GOT3 (cell line): ENCODE measurements at regions not wholly inside any gene's neighbourhood (a gene's known extent, or its start where the extent isn't known, plus 50 kb on each side); places are given as distances from the start of the nearest gene placed in this dataset.
"Not testable (repeated sequence)": the region's sequence is repeated elsewhere in the genome, so short reads cannot be mapped to it uniquely, and the experiment has no call there.

Source experiments
- DNase-seq: peaks from one replicate; lab custom pipeline; 2025; ENCODE audit warnings: mixed read lengths; lab: John Stamatoyannopoulos, UW

DNA sequence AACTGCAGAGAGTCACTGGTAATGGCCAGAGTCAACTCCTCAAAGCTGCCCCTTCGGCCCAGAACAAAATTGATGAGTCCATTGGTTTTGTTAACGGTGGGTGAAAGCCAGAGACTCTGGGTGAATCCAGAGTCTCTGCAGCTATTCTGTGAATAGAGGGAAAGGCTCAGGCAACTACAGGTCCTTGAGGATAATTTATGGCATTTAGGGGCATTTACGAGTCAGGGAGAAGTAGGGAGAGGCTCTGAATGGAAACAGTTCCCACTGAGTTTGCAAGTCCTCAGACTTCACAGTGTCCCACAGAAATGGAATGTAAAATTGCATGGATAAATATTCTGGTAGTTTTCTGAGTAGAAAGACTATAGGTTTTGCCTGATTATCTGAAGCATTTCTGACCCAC, 257.8 kb downstream of the SEC61B start:
- no peak for DNase-seq

DNA sequence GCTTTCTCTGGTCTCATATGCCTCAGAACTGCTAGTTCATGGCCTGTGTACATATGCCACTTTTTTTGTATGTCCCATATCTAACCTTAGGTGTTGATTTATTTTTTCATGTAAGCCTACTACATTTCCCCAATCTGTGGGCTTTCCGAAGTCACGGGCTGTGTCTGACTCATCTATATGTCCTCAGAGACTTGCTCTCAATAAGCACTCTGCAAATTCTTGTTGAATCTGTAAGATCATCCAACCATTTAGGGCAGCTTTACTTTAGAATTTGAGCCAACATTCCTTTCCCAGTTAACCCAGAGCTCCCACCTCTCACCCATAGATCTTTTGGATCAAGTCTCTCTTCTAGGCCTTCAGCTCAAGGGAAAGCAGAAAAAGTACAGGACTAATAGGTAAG, 263.4 kb downstream of the SEC61B start:
- no peak for DNase-seq

DNA sequence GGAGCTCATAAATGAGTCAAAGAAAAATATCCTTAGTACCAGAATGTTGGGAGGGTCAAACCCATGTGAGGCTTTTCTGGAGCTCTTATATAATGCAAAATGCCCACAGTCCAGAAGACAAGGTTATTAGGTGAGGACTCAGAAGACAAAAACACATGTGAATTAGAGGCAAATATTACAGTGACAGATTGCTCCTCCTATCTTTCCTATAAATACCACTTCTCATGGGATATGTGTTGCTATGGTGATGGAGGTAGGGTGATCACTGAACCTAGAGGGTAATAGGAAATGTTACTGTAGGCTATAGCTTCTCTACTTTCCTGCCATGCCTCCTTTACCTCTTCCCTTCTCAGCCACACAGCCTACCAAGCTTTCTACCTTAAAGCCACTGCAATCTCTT, 264.6 kb downstream of the SEC61B start:
- no peak for DNase-seq

DNA sequence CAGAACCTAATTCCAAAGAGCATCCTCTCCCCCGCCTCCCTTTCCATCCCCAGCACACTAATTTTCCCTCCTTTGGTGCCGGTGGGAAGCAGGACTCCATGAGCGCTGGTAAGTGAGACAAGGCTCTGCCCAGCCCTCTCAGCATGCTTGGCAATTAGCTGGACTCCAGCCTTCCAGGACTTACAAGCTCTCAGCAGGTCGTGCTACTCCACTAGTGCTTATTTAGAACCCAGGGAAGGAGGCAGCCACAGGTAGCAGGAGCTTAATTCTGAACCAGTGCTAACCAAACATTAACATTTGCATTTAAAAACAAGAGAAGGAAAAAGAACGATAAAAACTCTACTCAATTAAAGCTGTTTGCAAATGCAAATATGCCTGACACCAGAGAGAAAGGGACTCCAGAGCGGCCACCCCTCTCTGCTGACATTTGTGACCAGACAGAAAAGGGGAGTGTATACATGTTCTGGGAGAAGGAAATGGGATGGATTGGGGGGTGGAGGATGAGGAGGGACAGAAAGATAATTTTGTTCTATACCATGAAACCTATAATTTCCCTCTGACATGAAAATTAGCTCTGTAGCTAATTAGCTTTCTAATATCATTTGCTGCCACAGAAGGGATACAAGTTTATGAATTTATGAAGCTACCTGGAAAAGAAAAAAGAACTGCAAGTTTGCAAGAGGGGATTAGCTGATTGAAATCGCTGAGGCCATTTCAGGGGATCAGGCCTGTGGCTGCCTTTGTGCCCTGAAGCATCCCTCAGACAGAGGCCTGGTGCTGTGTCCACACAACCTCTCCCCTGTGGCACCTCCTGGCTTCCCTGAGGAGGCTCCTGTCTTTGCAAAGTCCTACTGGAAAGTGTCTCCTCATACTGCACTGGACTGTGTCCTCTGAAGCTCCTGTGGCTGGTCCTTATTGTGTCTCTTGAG, 266.3 kb downstream of the SEC61B start:
- no peak for DNase-seq

GRCh38 chr9:99489060-99489413, 267.0 kb downstream of the SEC61B start:
- DNase-seq: no peak

- DNase-seq: no peak
Observed at GRCh38 chr9:99490729-99491128, 268.6 kb downstream of the SEC61B start.

DNA sequence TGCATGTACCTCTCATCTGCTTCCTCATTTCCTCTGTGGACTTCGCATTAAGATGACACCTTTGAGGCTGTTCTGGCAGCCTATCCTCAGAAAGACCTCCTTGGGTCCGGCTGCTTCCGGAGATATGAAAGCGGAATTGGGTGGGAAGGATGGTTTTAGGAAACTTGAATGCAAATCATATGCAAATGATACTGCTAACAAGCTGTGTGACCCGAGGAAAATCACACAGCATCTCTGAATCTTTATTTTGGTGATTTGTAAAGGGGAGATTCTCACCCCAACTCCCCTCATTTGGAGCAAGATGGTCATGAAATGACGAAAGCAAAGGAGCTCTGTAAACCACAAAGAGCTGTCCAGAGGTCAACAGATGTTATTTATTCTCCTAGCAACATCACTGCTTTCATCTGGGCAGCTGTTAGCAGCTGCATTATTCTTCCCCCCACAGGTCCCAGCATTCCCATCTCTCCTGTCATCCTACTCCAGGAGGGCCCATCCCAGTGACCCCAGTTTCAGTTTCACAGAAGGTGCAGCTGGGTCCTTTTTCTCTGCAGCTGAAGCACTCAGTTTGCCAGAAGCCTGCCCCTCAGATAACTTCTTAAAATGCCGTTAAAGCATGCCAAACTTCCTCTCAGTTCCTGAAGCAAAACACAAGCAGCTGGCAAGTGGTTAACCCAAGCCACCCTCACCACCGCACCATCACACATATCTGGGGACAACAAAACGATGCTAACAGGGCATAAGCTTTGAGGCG, 269.5 kb downstream of the SEC61B start:
- DNase-seq: no peak

DNA sequence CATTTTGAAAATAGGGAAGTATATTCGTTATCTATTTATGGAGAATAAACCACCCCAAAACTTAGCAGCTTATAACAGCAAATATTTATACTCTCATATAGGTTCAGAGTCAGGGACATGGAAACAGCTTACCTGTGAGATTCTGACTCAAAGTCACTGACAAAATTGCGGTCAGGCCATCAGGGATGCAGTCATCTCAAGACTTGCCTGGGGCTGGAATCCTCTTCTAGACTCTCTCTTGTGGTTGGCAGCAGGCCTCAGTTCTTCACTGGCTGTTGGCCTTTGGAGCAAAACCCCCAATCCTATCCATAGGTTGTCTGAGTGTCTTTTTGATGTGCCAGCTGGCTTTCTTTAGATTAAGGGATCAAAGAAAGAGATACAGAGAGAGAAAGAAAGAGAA, 275.6 kb downstream of the SEC61B start:
- no peak for DNase-seq

- not testable (repeated sequence) for DNase-seq
Observed at GRCh38 chr9:99498979-99499378, 276.9 kb downstream of the SEC61B start.

DNA sequence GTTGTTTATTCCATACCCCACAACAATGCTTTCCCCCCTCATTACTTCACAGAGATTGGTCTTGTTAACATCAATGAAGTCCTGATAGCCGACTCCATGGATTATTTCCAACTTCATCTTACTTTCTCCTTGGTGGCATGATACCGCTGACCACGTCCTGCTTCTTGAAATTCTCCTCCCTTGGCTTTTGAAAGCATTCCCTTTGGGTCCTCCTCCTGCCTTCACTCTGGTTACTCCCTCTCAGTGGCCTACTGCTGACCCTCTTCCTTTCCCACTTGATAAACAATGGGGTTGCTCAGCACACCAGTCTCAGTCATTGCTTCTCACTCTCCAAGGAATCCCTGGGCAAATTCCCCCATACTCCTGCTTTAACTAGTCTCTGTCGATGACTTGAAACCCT, 283.9 kb downstream of the SEC61B start:
- DNase-seq: no peak

DNA sequence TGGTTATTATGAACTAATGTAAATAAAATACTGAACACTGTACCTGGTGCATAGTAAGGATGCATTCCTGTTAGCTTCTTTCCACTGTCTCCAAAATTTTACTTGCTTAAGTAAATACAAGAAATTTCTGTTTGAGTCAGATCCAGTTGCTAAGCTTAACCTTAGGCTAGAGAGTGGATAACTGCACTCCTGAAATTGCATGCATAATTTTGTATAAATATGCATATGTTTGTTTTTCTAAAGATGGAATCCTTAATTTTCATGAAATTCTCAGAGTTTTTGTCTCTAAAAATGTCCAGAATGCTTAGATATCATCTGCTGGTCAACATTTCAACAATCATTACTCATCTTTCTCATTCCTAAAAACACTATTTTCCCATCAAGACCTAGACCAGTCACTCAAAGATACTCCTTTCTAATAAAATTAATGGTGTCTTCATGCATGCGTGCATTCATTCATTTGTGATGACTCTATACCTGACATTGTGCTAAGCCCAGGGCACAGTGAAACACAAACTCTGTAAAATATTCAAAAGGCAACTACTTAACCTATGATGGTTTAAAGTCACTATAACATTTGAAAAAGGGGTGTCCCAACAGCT, 284.8 kb downstream of the SEC61B start:
- no peak for DNase-seq

- DNase-seq: no peak
Observed at GRCh38 chr9:99509065-99509745, 287.1 kb downstream of the SEC61B start.

GRCh38 chr9:99509900-99510535, 287.9 kb downstream of the SEC61B start:
- DNase-seq: no peak

GRCh38 chr9:99511723-99512122, 289.6 kb downstream of the SEC61B start:
- no peak for DNase-seq

DNA sequence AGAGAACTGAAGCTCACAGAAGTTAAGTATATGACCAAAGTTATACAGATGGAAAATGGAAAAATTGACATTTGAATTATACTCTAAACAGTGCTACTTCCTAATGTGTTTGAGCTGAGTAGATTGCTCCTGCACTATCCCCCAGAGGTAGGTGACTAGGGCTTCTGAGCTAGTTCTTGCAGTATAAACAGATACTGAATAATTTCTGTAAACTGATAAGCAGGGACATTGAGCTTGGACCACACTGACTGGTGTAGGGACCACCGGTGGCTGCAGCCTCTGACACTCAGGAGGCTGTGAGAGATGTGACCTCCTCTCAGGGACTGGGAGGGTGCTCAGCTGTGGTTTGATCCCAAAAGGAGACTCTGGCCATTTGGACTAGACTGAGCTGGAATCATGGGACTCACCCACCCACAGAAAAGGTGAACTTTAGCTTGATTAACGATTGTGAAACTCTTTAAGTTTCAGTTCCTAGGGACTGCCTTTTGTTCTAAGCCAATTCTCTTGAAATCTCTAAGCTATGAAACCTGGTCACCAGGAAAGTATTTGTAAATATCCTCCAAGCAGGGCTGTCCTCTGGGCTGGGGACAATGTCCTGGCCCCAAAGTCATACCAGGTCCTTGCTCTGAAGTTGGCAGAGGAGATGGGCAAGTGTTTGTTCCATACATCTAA, 291.5 kb downstream of the SEC61B start:
- DNase-seq: no peak

GRCh38 chr9:99515093-99515492, 293.0 kb downstream of the SEC61B start:
- DNase-seq: no peak

DNA sequence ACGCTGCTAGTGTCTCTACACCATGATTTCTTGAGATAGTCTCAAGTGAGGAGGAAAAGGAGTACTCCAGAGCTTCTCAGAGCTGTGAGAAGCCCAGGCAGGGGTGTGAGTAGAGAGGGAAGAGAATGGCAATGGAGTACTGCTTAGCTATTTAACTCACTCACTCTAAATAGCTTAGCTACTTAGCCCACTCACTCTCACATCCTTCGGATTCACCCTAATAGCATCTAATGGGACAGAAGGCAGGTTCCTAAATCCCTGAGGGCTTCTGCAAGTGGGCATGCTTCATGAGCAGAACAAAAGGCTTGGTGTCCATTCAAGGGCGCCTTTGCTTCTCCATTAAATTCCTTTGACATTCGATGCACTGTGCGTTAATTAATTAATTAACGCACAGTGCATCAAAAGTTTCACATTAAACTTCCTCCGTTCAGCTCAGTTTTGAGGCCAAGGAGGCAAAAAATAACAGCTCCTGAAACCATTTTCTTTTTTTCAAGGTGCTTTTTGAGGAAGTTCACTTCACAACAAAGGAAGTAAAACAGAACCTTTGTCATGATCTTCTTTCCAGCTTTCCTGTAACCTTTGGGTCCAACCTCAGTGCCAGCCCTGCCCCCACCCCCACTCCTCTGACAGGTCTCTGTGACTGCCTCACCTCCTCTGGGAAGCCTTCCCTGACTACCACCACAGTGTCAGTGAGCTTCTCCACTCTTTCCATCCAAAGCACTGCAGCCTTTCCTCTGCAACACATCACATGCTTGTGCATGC, 294.0 kb downstream of the SEC61B start:
- DNase-seq: no peak

DNA sequence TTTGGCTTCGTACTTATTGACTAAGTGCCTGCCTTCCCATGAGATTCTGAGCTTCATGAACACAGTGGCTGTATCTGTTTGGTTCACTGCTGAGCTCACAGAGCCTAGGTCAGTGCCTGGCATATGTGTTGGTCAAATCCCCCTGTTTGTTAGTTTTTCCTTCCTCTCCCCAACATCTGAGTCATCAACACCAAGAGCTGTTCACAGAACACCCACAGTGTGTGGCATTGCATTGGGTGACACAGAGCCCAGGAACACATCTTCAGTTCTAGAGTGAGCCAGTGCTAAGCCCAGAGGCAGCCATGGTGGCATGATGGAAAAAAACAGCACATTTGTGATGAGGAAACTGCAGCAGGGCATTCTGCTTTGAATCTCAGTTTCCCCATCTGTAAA, 294.6 kb downstream of the SEC61B start:
- no peak for DNase-seq

- no peak for DNase-seq
Observed at GRCh38 chr9:99523838-99524237, 297.8 kb upstream of the NR4A3 start.

GRCh38 chr9:99531313-99531712, 290.4 kb upstream of the NR4A3 start:
- no peak for DNase-seq

DNA sequence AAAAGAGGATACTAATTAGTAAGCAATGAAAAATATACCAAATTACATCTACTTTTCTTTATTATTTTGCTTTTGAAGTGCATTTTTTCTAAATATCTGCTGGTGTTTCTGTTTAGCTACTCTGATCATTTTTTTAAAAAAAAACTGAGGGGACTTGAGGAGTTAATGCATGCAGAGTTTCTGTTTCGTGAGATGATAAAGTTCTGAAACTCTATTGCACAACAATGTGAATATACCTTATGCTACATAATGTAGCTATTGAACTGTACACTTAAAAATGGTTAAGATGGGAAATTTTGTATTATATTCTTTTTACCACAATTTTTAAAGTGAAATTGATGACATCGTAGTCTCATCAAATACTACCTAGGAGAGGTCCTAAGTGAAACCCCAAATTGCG, 288.3 kb upstream of the NR4A3 start:
- DNase-seq: no peak
